GM12874 (cell line): ENCODE measurements at regions not wholly inside any gene's neighbourhood (a gene's known extent, or its start where the extent isn't known, plus 50 kb on each side); places are given as distances from the start of the nearest gene placed in this dataset.

Source experiments
- CTCF ChIP-seq: IDR thresholded peaks from 2 replicates; pipeline ENCODE4 v1.5.1; 2011; ENCODE audit warnings: low read depth, mild to moderate bottlenecking, control low read depth, low read length, moderate library complexity; ENCODE audit not compliant: insufficient read depth

GRCh38 chr6:77366798-77367197 is 96.5 kb downstream of the HTR1B start:
- no peak for TF ChIP-seq CTCF

GRCh38 chr6:77363702-77364101 is 99.6 kb downstream of the HTR1B start:
- no peak for TF ChIP-seq CTCF

- TF ChIP-seq CTCF, result no peak
Observed at GRCh38 chr6:77362055-77362454, 101.2 kb downstream of the HTR1B start.

GRCh38 chr6:77361018-77361417 is 102.3 kb downstream of the HTR1B start:
- TF ChIP-seq CTCF, result no peak

GRCh38 chr6:77356821-77357220 is 106.5 kb downstream of the HTR1B start:
- no peak for TF ChIP-seq CTCF

GRCh38 chr6:77354581-77354980 is 108.7 kb downstream of the HTR1B start:
- no peak for TF ChIP-seq CTCF

GRCh38 chr6:77353129-77353528 is 110.2 kb downstream of the HTR1B start:
- TF ChIP-seq CTCF, result no peak
